ENCODE measurements at regions not wholly inside any gene's neighbourhood (a gene's known extent, or its start where the extent isn't known, plus 50 kb on each side); places are given as distances from the start of the nearest gene placed in this dataset.

DNA sequence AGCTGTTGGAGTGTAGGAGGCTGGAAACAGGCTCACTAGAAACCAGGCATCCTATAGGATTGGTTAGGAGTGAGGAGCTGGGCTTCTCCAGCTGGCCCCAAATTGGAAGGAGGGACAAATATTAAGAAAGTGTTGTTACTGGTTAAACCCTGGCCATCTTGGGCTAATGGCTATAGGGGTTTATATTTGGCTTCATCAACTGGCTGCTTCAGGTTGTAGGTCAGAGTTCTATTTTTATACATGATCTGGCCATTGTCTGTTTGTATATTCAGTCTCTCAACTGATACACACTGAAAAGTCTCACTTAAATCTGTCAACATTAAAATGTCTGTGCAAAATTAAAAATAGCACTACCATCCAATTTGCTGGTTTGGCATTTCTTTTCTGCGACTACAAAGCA lies 70.2 kb upstream of the ARRDC4 start:
- TF ChIP-seq EP300 (IDR thresholded peaks at IDR 0.05; ENCODE audit: borderline replicate concordance) (no peak), USF1 (IDR thresholded peaks at IDR 0.05) (no peak), ZBTB7A (IDR thresholded peaks at IDR 0.05; ENCODE audit: low read depth) (no peak), RAD21 (IDR thresholded peaks at IDR 0.05; ENCODE audit: low read depth) (no peak), TAF1 (IDR thresholded peaks at IDR 0.05; ENCODE audit: low read depth) (no peak), NFIC (IDR thresholded peaks at IDR 0.05) (no peak)
- TF ChIP-seq, protein P1, sequence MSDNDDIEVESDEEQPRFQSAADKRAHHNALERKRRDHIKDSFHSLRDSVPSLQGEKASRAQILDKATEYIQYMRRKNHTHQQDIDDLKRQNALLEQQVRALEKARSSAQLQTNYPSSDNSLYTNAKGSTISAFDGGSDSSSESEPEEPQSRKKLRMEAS (IDR thresholded peaks at IDR 0.05), result no peak

DNA sequence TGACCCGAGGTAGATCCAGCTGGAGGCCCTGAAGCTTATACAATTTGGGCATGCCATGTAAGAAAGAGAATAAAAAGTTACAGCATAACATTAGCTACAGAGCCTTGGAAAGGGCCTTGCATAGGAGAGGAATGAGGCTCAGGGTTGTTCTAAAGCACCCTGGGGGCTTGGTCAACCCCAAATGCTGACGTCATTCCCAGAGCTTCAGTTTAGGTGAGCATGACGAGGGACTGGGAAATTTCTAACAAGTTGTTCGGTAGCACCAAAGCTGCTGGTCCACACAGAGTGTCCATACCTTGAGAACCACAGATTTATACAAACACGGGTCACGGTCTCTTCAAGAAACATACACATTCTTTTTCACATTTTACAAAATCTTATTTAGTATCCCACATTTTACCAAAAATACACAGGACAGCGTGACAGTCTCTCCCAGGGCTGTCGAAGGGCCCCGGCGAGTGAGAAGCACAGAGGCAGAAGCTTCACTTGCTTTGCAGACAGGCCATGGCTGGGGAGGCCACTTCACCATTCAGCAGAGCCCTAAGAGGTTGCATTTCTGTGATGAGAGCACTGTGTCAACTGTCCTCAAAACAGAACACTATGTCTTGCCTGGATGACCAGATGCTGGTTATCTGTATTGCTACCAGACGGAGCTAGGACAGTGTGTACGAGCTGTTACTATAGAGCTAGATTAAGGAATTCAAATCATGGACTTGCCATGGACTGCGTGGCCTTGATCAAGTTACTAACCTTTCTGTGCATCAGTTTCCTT lies 68.2 kb upstream of the ARRDC4 start:
- TF ChIP-seq REST (IDR thresholded peaks at IDR 0.05; ENCODE audit: low read depth) (no peak), ZBTB7A (IDR thresholded peaks at IDR 0.05; ENCODE audit: low read depth) (no peak), NFIC (IDR thresholded peaks at IDR 0.05) (no peak), TEAD4 (IDR thresholded peaks at IDR 0.05) (no peak), EP300 (IDR thresholded peaks at IDR 0.05; ENCODE audit: borderline replicate concordance) (no peak), TCF12 (IDR thresholded peaks at IDR 0.05; ENCODE audit: low read depth) (no peak), FOXM1 (IDR thresholded peaks at IDR 0.05; ENCODE audit: borderline replicate concordance, low read depth) (no peak), RAD21 (IDR thresholded peaks at IDR 0.05; ENCODE audit: low read depth) (no peak), YY1 (IDR thresholded peaks at IDR 0.05; ENCODE audit: low read depth) (no peak), EGR1 (IDR thresholded peaks at IDR 0.05) (no peak), USF1 (IDR thresholded peaks at IDR 0.05) (no peak), TAF1 (IDR thresholded peaks at IDR 0.05; ENCODE audit: low read depth) (no peak), CEBPB (IDR thresholded peaks at IDR 0.05) (no peak), CREB1 (IDR thresholded peaks at IDR 0.05; ENCODE audit: low read depth) (no peak)
- TF ChIP-seq, protein P1 (IDR thresholded peaks at IDR 0.05), result no peak

- TF ChIP-seq TAF1 (IDR thresholded peaks at IDR 0.05; ENCODE audit: low read depth) (no peak), CREB1 (IDR thresholded peaks at IDR 0.05; ENCODE audit: low read depth) (no peak), EGR1 (IDR thresholded peaks at IDR 0.05) (no peak)
Measured at GRCh38 chr15:97893967-97894366, 66.5 kb upstream of the ARRDC4 start.

DNA sequence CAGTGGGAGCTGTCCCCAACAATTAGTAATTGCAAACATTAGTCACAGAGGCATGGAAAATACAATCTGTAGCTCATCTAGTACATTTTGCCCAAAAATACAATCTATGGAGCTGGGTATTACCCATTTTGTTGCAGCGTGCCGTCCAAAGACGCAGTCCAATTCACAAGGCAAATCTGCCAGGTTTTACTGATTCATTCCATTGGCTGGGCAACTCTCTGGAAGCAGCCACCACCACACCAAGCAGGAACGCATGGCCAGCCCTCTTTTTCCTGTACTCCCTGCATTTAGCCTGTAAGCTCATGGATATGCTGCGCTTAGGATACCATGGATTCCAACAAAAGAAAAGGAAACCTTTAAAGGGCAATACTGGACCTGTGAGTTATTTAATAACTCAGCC lies 60.5 kb upstream of the ARRDC4 start:
- TF ChIP-seq CEBPB (IDR thresholded peaks at IDR 0.05) (no peak), CREB1 (IDR thresholded peaks at IDR 0.05; ENCODE audit: low read depth) (no peak), TAF1 (IDR thresholded peaks at IDR 0.05; ENCODE audit: low read depth) (no peak), REST (IDR thresholded peaks at IDR 0.05; ENCODE audit: low read depth) (no peak), FOXM1 (IDR thresholded peaks at IDR 0.05; ENCODE audit: borderline replicate concordance, low read depth) (no peak), EGR1 (IDR thresholded peaks at IDR 0.05) (no peak), USF1 (IDR thresholded peaks at IDR 0.05) (no peak), EP300 (IDR thresholded peaks at IDR 0.05; ENCODE audit: borderline replicate concordance) (no peak), RAD21 (IDR thresholded peaks at IDR 0.05; ENCODE audit: low read depth) (no peak), ZBTB7A (IDR thresholded peaks at IDR 0.05; ENCODE audit: low read depth) (no peak), YY1 (IDR thresholded peaks at IDR 0.05; ENCODE audit: low read depth) (no peak), NFIC (IDR thresholded peaks at IDR 0.05) (no peak), TEAD4 (IDR thresholded peaks at IDR 0.05) (no peak), TCF12 (IDR thresholded peaks at IDR 0.05; ENCODE audit: low read depth) (no peak)
- TF ChIP-seq, protein P1 (IDR thresholded peaks at IDR 0.05), result no peak

DNA sequence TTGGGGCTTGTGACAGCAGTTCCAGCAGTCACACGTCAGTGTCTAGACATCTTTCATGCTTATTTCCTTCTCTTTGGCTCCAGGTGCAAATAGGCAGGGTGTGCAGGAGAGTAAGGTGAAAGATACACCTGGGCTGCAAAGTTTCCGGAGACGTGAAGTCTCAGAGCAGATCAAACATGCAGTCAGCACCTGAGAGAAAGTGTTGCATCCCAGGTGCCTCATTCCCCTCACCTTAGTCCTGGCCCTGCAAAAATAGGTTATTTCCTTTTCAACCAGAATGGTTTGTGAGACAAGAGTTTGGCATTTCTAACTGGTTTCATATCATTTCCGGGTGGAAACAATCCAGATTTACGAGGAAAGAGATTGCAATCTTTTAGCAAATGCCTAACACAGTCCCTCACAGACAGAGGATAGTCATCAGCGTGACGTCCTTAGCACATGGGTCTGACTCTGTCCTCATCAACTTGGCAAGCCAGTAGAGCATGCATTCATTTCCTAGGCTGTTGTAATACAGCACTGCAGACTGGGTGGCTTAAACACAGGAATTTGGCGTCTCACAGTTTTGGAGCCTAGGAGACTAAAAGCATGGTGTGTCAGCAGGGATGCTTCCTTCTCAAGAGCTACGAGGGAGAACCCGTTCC lies 58.2 kb upstream of the ARRDC4 start:
- no peak for TF ChIP-seq CEBPB (IDR thresholded peaks at IDR 0.05)
- TF ChIP-seq RAD21 (IDR thresholded peaks at IDR 0.05; ENCODE audit: low read depth), result no peak
- no peak for TF ChIP-seq CREB1 (IDR thresholded peaks at IDR 0.05; ENCODE audit: low read depth)
- TF ChIP-seq EP300 (IDR thresholded peaks at IDR 0.05; ENCODE audit: borderline replicate concordance), result no peak
- no peak for TF ChIP-seq NFIC (IDR thresholded peaks at IDR 0.05)
- no peak for TF ChIP-seq ZBTB7A (IDR thresholded peaks at IDR 0.05; ENCODE audit: low read depth)
- no peak for TF ChIP-seq USF1 (IDR thresholded peaks at IDR 0.05)
- no peak for TF ChIP-seq TAF1 (IDR thresholded peaks at IDR 0.05; ENCODE audit: low read depth)
- no peak for TF ChIP-seq YY1 (IDR thresholded peaks at IDR 0.05; ENCODE audit: low read depth)
